Colonic mucosa (tissue), 4 donors: ENCODE measurements at regions not wholly inside any gene's neighbourhood (a gene's known extent, or its start where the extent isn't known, plus 50 kb on each side); places are given as distances from the start of the nearest gene placed in this dataset.

ENCODE experiments used
- DNase-seq: peaks from one replicate; pipeline ENCODE4 v3.0.0-alpha.2; 2020
- H3K27ac ChIP-seq: fragments of 200-600 bp; one replicate; pipeline ENCODE4 v1.8.0; 2021
- H3K27me3 ChIP-seq: fragments of 200-600 bp; one replicate; pipeline ENCODE4 v1.8.0; 2021
- H3K36me3 ChIP-seq: fragments of 200-600 bp; one replicate; pipeline ENCODE4 v1.8.0; 2021
- H3K4me1 ChIP-seq: fragments of 200-600 bp; one replicate; pipeline ENCODE4 v1.8.0; 2021; ENCODE audit warnings: mild to moderate bottlenecking
- H3K4me3 ChIP-seq: fragments of 200-600 bp; one replicate; pipeline ENCODE4 v1.8.0; 2021
- H3K9ac ChIP-seq, 2 donors: one replicate each; pipeline ENCODE4 v1.7.0; 2013; ENCODE audit warnings: control low read depth in 2 of 2, low read depth in 2 of 2, low read length in 2 of 2
- H3K9me3 ChIP-seq: fragments of 200-600 bp; one replicate; pipeline ENCODE4 v1.8.0; 2021
- CTCF ChIP-seq: fragments of 200-600 bp; IDR thresholded peaks from one replicate; pipeline ENCODE4 v1.8.0; 2022; ENCODE audit warnings: antibody characterized with exemption, mild to moderate bottlenecking
- intact Hi-C: fragments of 100-400 bp; cut with DNase I; formaldehyde crosslinking; loops from one replicate; pipeline ENCODE4 v1.14.1; 2022
- donor health status: healthy.
- donor health status: DM: no; HTN: no; CAD: no.
- donor health status: DM: no; HTN: no; CAD: no.

GRCh38 chr2:120651818-120652217 is 83.8 kb upstream of the GLI2 start:
- Histone ChIP-seq H3K27ac (no peak overlapping the region), H3K4me1 (no peaks in the 10 kb centered on the region), H3K36me3 (no peaks in the 10 kb centered on the region), H3K4me3 (no peak overlapping the region), H3K9me3 (no peaks in the 10 kb centered on the region), H3K27me3 (no peaks in the 10 kb centered on the region), H3K9ac (no peak overlapping the region)
- no peak for DNase-seq
- TF ChIP-seq CTCF: no peak
- intact Hi-C loops: no loop called here

GRCh38 chr2:120653046-120653445 is 82.6 kb upstream of the GLI2 start:
- H3K27me3 ChIP-seq: no peaks in the 10 kb centered on the region
- TF ChIP-seq CTCF: no peak
- no peak for DNase-seq
- no peaks in the 10 kb centered on the region for H3K9me3 ChIP-seq
- no peak overlapping the region for H3K4me3 ChIP-seq
- H3K4me1 ChIP-seq: no peaks in the 10 kb centered on the region
- H3K27ac ChIP-seq: no peak overlapping the region
- no peak overlapping the region for H3K9ac ChIP-seq
- intact Hi-C loops: no loop called here
- H3K36me3 ChIP-seq: no peaks in the 10 kb centered on the region

- H3K4me1 ChIP-seq: no peaks in the 10 kb centered on the region
- no peak overlapping the region for H3K9ac ChIP-seq
- H3K9me3 ChIP-seq: no peaks in the 10 kb centered on the region
- no peak for DNase-seq
- no peaks in the 10 kb centered on the region for H3K27me3 ChIP-seq
- H3K27ac ChIP-seq: no peak overlapping the region
- no peaks in the 10 kb centered on the region for H3K36me3 ChIP-seq
- no peak overlapping the region for H3K4me3 ChIP-seq
- intact Hi-C loops: no loop called here
- no peak for TF ChIP-seq CTCF
Measured at GRCh38 chr2:120653871-120654270, 81.8 kb upstream of the GLI2 start.

- no peak overlapping the region for H3K9ac ChIP-seq
- no peaks in the 10 kb centered on the region for H3K4me1 ChIP-seq
- no peak for DNase-seq
- H3K27ac ChIP-seq: no peak overlapping the region
- H3K27me3 ChIP-seq: no peaks in the 10 kb centered on the region
- intact Hi-C loops: no loop called here
- TF ChIP-seq CTCF: no peak
- H3K4me3 ChIP-seq: no peak overlapping the region
- no peaks in the 10 kb centered on the region for H3K9me3 ChIP-seq
- no peaks in the 10 kb centered on the region for H3K36me3 ChIP-seq
Measured at GRCh38 chr2:120654381-120655134, 81.1 kb upstream of the GLI2 start.

- H3K9me3 ChIP-seq: no peaks in the 10 kb centered on the region
- H3K27me3 ChIP-seq: no peaks in the 10 kb centered on the region
- no peak overlapping the region for H3K27ac ChIP-seq
- H3K9ac ChIP-seq: no peak overlapping the region
- TF ChIP-seq CTCF: no peak
- H3K4me3 ChIP-seq: no peak overlapping the region
- no peaks in the 10 kb centered on the region for H3K36me3 ChIP-seq
- intact Hi-C loops: no loop called here
- no peak for DNase-seq
- H3K4me1 ChIP-seq: no peaks in the 10 kb centered on the region
Measured at GRCh38 chr2:120656273-120656950, 79.3 kb upstream of the GLI2 start.
